ENCODE measurements at regions not wholly inside any gene's neighbourhood (a gene's known extent, or its start where the extent isn't known, plus 50 kb on each side); places are given as distances from the start of the nearest gene placed in this dataset.

DNA sequence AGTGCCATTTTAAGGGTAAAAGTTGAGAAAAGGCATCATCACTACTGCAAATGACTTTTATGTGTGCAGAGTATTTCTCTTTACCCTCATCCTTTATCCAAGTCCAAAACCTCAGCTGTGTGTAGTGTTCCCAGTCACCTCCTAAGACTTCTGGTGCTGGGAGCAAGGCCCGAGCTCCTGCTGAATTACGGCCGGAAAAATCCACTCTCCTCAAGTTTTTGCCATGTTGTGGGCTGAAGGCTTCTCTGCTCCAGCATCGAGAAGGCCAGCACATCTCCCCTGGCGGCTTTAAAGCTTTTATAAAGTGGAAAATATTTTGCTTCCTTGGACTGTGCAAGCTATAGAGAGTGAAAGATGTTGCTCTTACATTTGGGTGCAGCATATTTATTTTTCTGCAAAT lies 153.2 kb upstream of the THBS2 start:
- no peak for DNase-seq (ENCODE audit: low spot score)
- H3K36me3 ChIP-seq = no peaks in the 10 kb centered on the region
- TF ChIP-seq POLR2A (IDR thresholded peaks at IDR 0.05) = no peak
- no peak for TF ChIP-seq POLR2AphosphoS5 (IDR thresholded peaks at IDR 0.05)
- TF ChIP-seq, protein P1, sequence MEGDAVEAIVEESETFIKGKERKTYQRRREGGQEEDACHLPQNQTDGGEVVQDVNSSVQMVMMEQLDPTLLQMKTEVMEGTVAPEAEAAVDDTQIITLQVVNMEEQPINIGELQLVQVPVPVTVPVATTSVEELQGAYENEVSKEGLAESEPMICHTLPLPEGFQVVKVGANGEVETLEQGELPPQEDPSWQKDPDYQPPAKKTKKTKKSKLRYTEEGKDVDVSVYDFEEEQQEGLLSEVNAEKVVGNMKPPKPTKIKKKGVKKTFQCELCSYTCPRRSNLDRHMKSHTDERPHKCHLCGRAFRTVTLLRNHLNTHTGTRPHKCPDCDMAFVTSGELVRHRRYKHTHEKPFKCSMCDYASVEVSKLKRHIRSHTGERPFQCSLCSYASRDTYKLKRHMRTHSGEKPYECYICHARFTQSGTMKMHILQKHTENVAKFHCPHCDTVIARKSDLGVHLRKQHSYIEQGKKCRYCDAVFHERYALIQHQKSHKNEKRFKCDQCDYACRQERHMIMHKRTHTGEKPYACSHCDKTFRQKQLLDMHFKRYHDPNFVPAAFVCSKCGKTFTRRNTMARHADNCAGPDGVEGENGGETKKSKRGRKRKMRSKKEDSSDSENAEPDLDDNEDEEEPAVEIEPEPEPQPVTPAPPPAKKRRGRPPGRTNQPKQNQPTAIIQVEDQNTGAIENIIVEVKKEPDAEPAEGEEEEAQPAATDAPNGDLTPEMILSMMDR (IDR thresholded peaks at IDR 0.05) = no peak
- WGBS = 78% methylated on average over 5 of the region's 5 CpGs
- H3K4me3 ChIP-seq = no peak overlapping the region
- intact Hi-C loops (cut with DNase I) = no loop called here
- no peak overlapping the region for H3K27ac ChIP-seq
- no peaks in the 10 kb centered on the region for H3K9me3 ChIP-seq
- no peaks in the 10 kb centered on the region for H3K4me1 ChIP-seq (replicated peaks)
- no peaks in the 10 kb centered on the region for H3K27me3 ChIP-seq (replicated peaks; ENCODE audit: insufficient read depth)

GRCh38 chr6:169406034-169406433 lies 152.4 kb upstream of the THBS2 start:
- Histone ChIP-seq H3K9me3 (no peaks in the 10 kb centered on the region), H3K27ac (no peak overlapping the region), H3K4me1 (replicated peaks) (no peaks in the 10 kb centered on the region), H3K36me3 (no peaks in the 10 kb centered on the region), H3K27me3 (replicated peaks; ENCODE audit: insufficient read depth) (no peaks in the 10 kb centered on the region), H3K4me3 (no peak overlapping the region)
- DNase-seq (ENCODE audit: low spot score) = no peak
- WGBS = 96% methylated on average over 2 of the region's 2 CpGs
- intact Hi-C loops (cut with DNase I) = no loop called here
- TF ChIP-seq, protein P1 (IDR thresholded peaks at IDR 0.05) = no peak
- no peak for TF ChIP-seq POLR2AphosphoS5 (IDR thresholded peaks at IDR 0.05)
- TF ChIP-seq POLR2A (IDR thresholded peaks at IDR 0.05) = no peak

DNA sequence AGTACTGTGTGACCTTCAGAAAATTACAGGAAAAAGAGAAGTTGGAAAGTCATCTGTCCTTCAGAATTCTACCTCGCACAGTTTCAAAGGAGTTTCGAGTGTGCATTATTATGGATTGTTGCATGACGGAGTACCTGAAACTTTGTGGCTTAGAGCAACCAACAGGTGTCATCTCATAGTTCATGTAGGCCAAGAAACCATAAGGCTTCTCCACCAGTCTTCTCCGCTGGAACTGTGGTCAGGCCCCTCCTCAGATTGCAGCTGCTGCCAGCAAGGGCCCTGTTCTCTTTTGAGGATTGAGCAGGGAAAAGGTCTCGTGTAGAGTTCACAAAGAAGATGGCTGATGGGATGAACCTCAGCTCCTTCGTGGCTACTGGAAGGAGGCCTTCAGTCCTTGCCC lies 151.2 kb upstream of the THBS2 start:
- H3K36me3 ChIP-seq = no peaks in the 10 kb centered on the region
- no peaks in the 10 kb centered on the region for H3K4me1 ChIP-seq (replicated peaks)
- H3K27me3 ChIP-seq (replicated peaks; ENCODE audit: insufficient read depth) = no peaks in the 10 kb centered on the region
- no peak overlapping the region for H3K27ac ChIP-seq
- 85% methylated on average over 6 of the region's 6 CpGs for WGBS
- H3K9me3 ChIP-seq = no peaks in the 10 kb centered on the region
- intact Hi-C loops (cut with DNase I) = no loop called here
- TF ChIP-seq, protein P1 (IDR thresholded peaks at IDR 0.05) = no peak
- TF ChIP-seq POLR2AphosphoS5 (IDR thresholded peaks at IDR 0.05) = no peak
- TF ChIP-seq POLR2A (IDR thresholded peaks at IDR 0.05) = no peak
- DNase-seq (ENCODE audit: low spot score) = no peak
- no peak overlapping the region for H3K4me3 ChIP-seq

GRCh38 chr6:169398342-169399105 lies 144.9 kb upstream of the THBS2 start:
- intact Hi-C loops (cut with DNase I) = no loop called here
- 82% methylated on average over 13 of the region's 14 CpGs for WGBS
- no peaks in the 10 kb centered on the region for H3K27me3 ChIP-seq (replicated peaks; ENCODE audit: insufficient read depth)
- H3K4me1 ChIP-seq (replicated peaks) = no peaks in the 10 kb centered on the region
- no peaks in the 10 kb centered on the region for H3K9me3 ChIP-seq
- TF ChIP-seq POLR2A (IDR thresholded peaks at IDR 0.05) (no peak), POLR2AphosphoS5 (IDR thresholded peaks at IDR 0.05) (no peak)
- TF ChIP-seq, protein P1 (IDR thresholded peaks at IDR 0.05) = no peak
- H3K36me3 ChIP-seq = no peaks in the 10 kb centered on the region
- DNase-seq (ENCODE audit: low spot score) = no peak
- no peak overlapping the region for H3K27ac ChIP-seq
- H3K4me3 ChIP-seq = no peak overlapping the region

DNA sequence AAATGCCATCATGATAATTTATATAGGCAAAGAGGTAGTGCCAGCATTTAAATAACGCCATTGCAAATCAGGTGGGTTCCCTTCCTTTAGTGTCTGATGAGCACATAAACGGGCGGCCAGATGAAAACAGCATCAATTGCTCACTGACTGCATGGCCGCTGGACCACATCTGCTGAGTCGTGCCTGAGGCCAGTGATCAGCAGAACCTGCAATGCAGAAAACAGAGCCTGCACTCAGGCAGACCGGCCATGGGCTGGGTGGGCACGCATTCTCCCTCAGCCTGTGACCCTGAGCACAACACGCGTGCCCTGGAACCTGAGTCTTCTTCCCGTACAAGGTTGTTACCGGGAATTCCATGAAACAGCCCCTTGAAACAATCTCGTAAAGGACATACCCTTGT lies 144.0 kb upstream of the THBS2 start:
- Histone ChIP-seq H3K27ac (no peak overlapping the region), H3K36me3 (no peaks in the 10 kb centered on the region), H3K27me3 (replicated peaks; ENCODE audit: insufficient read depth) (no peaks in the 10 kb centered on the region), H3K4me1 (replicated peaks) (no peaks in the 10 kb centered on the region), H3K4me3 (no peak overlapping the region), H3K9me3 (no peaks in the 10 kb centered on the region)
- 85% methylated on average over 12 of the region's 12 CpGs for WGBS
- TF ChIP-seq POLR2AphosphoS5 (IDR thresholded peaks at IDR 0.05) (no peak), POLR2A (IDR thresholded peaks at IDR 0.05) (no peak)
- TF ChIP-seq, protein P1 (IDR thresholded peaks at IDR 0.05) = no peak
- intact Hi-C loops (cut with DNase I) = no loop called here
- no peak for DNase-seq (ENCODE audit: low spot score)

All from prostate gland (tissue), 2 donors.